Parathyroid adenoma (tissue), 2 donors: ENCODE measurements at regions not wholly inside any gene's neighbourhood (a gene's known extent, or its start where the extent isn't known, plus 50 kb on each side); places are given as distances from the start of the nearest gene placed in this dataset.

Source experiments
- H2AFZ ChIP-seq: fragments of 300-600 bp; sonication (generic); one replicate; pipeline ENCODE4 v1.7.0; 2017; ENCODE audit warnings: antibody characterized with exemption, mild to moderate bottlenecking
- H3K27ac ChIP-seq: fragments of 300-600 bp; sonication (generic); one replicate; pipeline ENCODE4 v1.7.0; 2017
- H3K27me3 ChIP-seq: fragments of 300-600 bp; sonication (generic); one replicate; pipeline ENCODE4 v1.7.0; 2017; ENCODE audit warnings: low read length; ENCODE audit not compliant: control insufficient read depth, insufficient read depth
- H3K36me3 ChIP-seq: fragments of 300-600 bp; sonication (generic); one replicate; pipeline ENCODE4 v1.7.0; 2017; ENCODE audit warnings: low read length; ENCODE audit not compliant: control insufficient read depth, insufficient read depth
- H3K4me1 ChIP-seq: fragments of 300-600 bp; sonication (generic); one replicate; pipeline ENCODE4 v1.7.0; 2017; ENCODE audit warnings: control low read depth
- H3K4me2 ChIP-seq: fragments of 300-600 bp; sonication (generic); one replicate; pipeline ENCODE4 v1.7.0; 2017; ENCODE audit warnings: low read length
- H3K4me3 ChIP-seq: fragments of 300-600 bp; sonication (generic); one replicate; pipeline ENCODE4 v1.7.0; 2017; ENCODE audit warnings: low read depth, low read length
- H3K79me2 ChIP-seq: fragments of 300-600 bp; sonication (generic); one replicate; pipeline ENCODE4 v1.7.0; 2017; ENCODE audit warnings: control low read depth
- H3K9ac ChIP-seq: fragments of 300-600 bp; sonication (generic); one replicate; pipeline ENCODE4 v1.7.0; 2017; ENCODE audit warnings: mild to moderate bottlenecking
- H3K9me3 ChIP-seq: fragments of 300-600 bp; sonication (generic); one replicate; pipeline ENCODE4 v1.7.0; 2017; ENCODE audit warnings: low read length; ENCODE audit not compliant: control insufficient read depth
- TF ChIP-seq, protein P1 (sequence below): fragments of 300-600 bp; sonication (generic); IDR thresholded peaks from one replicate; pipeline ENCODE4 v1.7.0; 2017; ENCODE audit warnings: antibody characterized with exemption, mild to moderate bottlenecking
- donor health status: primary hyperparathyroidism.

DNA sequence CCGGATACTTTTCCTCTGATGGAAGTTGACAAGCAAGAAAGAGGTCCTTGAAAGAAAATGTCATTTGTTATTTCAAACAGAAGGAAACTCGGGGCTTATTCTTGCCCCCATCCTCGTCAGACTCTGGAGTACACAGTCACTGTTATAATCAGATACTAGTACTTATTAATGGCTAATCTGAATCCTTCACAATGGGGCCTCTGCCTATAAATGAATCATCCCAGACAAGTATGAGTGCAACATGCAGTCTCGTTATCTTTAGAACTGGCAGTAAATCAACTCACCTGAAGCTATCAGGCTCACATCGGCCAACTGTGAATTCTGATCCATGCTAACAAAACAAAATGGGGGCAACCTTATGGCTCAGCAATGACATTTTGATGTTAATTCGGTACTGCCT lies 216.7 kb downstream of the GRIN2B start:
- TF ChIP-seq, protein P1, sequence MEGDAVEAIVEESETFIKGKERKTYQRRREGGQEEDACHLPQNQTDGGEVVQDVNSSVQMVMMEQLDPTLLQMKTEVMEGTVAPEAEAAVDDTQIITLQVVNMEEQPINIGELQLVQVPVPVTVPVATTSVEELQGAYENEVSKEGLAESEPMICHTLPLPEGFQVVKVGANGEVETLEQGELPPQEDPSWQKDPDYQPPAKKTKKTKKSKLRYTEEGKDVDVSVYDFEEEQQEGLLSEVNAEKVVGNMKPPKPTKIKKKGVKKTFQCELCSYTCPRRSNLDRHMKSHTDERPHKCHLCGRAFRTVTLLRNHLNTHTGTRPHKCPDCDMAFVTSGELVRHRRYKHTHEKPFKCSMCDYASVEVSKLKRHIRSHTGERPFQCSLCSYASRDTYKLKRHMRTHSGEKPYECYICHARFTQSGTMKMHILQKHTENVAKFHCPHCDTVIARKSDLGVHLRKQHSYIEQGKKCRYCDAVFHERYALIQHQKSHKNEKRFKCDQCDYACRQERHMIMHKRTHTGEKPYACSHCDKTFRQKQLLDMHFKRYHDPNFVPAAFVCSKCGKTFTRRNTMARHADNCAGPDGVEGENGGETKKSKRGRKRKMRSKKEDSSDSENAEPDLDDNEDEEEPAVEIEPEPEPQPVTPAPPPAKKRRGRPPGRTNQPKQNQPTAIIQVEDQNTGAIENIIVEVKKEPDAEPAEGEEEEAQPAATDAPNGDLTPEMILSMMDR: no peak
- no peak overlapping the region for H2AFZ ChIP-seq
- H3K27ac ChIP-seq: no peak overlapping the region
- no peak overlapping the region for H3K9ac ChIP-seq
- H3K79me2 ChIP-seq: no peaks in the 10 kb centered on the region
- no peak overlapping the region for H3K4me2 ChIP-seq
- no peaks in the 10 kb centered on the region for H3K36me3 ChIP-seq
- H3K9me3 ChIP-seq: no peaks in the 10 kb centered on the region
- no peaks in the 10 kb centered on the region for H3K27me3 ChIP-seq
- H3K4me1 ChIP-seq: no peaks in the 10 kb centered on the region
- H3K4me3 ChIP-seq: no peak overlapping the region

DNA sequence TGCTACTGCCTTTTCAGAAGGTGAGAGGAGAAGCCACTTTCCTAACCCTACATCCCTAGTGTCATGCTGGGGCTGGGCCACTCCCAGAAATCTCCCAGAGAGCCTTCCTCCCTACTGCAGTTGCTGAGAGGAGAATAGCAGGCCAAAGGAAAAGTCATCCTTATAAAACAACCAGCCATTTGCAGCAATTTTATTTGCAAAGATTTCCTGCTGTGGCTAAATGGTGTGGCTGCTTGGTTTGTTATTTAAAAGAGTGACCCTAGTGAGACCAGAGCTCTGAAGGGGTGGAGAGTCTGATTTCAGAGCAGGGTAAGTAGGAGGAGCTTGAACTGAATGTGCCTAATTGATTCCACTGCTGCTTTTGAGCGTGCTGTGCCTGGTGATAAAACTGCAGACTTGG lies 232.0 kb downstream of the GRIN2B start:
- Histone ChIP-seq H3K27me3 (no peaks in the 10 kb centered on the region), H3K9ac (no peak overlapping the region), H3K4me1 (no peaks in the 10 kb centered on the region), H3K4me2 (no peak overlapping the region), H3K36me3 (no peaks in the 10 kb centered on the region), H3K9me3 (no peaks in the 10 kb centered on the region), H2AFZ (no peak overlapping the region), H3K27ac (no peak overlapping the region), H3K79me2 (no peaks in the 10 kb centered on the region), H3K4me3 (no peak overlapping the region)
- TF ChIP-seq, protein P1: no peak

DNA sequence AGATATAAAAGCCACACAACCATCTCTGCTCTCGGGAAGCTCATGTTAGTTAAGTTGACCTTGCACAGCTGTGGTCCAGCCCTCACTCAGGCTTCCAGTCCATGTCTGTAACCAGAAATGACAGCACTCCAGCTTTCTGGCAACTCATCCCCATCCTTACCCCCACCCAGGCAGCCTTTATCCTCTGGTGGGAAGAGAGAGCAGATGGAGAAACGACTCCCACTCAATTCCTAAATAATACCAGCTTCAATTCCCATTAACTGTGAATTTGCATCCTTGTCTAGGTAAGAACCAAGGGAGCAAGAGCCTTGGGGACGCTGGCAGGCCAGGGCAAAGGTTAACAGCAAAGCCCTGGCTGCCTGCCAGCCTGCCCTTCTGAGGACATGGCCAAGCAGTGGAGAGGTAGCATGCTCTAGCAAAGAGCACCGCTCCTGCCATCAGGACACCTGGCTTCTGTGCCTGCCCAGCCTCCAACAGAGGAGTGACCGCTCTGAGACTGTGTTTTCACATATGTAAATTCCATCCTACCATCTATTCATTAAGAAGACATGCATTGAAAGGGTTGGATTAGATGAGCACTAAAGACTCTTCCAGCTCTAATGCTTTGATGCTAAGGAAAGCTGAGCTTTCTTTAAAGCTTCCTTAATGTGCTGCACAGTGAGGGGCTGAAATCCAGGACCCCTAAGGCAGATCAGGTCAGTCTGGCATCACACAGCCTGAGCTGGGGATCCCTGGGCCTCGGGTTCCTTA lies 236.1 kb downstream of the GRIN2B start:
- Histone ChIP-seq H2AFZ (no peak overlapping the region), H3K9ac (no peak overlapping the region), H3K4me3 (no peak overlapping the region), H3K27me3 (no peaks in the 10 kb centered on the region), H3K4me2 (no peak overlapping the region), H3K9me3 (no peaks in the 10 kb centered on the region), H3K4me1 (no peaks in the 10 kb centered on the region), H3K27ac (no peak overlapping the region), H3K79me2 (no peaks in the 10 kb centered on the region), H3K36me3 (no peaks in the 10 kb centered on the region)
- TF ChIP-seq, protein P1: no peak

DNA sequence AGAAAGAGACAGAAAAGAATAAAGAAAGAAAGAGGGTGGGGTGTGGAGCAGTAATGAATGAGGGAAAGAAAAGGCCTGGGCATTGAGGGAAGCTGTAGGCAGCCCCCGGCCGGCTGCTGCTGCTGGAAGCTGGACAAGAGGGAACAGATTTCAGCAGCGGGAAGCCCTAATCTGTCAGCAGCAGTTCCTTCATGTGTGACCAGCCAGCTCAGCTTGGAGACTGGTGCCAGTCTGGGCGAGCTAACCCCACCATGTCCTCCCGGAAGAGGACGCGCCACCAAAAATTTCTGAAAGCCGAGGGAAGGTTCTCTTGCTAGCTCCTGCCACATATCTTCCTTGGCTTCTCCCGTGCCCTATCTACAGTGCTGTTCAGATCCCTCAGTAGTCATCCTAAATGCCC lies 236.8 kb downstream of the GRIN2B start:
- no peaks in the 10 kb centered on the region for H3K27me3 ChIP-seq
- no peak overlapping the region for H3K27ac ChIP-seq
- H3K36me3 ChIP-seq: no peaks in the 10 kb centered on the region
- H3K9ac ChIP-seq: no peak overlapping the region
- H3K9me3 ChIP-seq: no peaks in the 10 kb centered on the region
- H3K4me3 ChIP-seq: no peak overlapping the region
- H3K4me1 ChIP-seq: no peaks in the 10 kb centered on the region
- TF ChIP-seq, protein P1: no peak
- H2AFZ ChIP-seq: no peak overlapping the region
- no peaks in the 10 kb centered on the region for H3K79me2 ChIP-seq
- H3K4me2 ChIP-seq: no peak overlapping the region

DNA sequence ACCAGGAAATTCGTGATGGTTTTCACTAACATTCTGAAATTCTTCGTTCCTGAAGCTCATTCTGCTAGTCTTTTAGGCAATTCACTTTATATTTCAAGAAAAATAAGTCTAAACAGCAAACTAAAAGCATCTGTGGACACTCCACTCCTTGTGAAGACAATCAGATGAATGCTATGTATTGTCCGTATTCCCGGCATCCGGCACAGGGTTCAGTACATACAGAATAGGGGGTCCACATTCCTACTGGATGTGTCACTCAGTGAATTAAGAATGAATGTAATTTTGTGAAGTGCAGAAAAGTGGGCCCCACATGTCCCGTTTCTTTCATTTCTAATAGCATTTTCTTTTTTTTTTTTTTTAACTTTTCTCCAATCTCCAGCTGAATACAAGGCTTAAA lies 241.3 kb downstream of the GRIN2B start:
- Histone ChIP-seq H3K79me2 (no peaks in the 10 kb centered on the region), H3K27me3 (no peaks in the 10 kb centered on the region), H3K4me1 (no peaks in the 10 kb centered on the region), H3K36me3 (no peaks in the 10 kb centered on the region), H2AFZ (no peak overlapping the region), H3K9me3 (no peaks in the 10 kb centered on the region), H3K4me2 (no peak overlapping the region), H3K27ac (no peak overlapping the region), H3K4me3 (no peak overlapping the region), H3K9ac (no peak overlapping the region)
- TF ChIP-seq, protein P1: no peak
